Left cardiac atrium (tissue), 4 donors: ENCODE measurements at regions not wholly inside any gene's neighbourhood (a gene's known extent, or its start where the extent isn't known, plus 50 kb on each side); places are given as distances from the start of the nearest gene placed in this dataset.
A peak's percentile ranks its signal among the peaks of the same experiment; 100 is the strongest.
"Not testable (repeated sequence)": the region's sequence is repeated elsewhere in the genome, so short reads cannot be mapped to it uniquely, and the experiment has no call there.

Experiments used
- ATAC-seq, 2 donors: fragments of 200-7000 bp; cut with Tn5 transposase; one replicate each; pipeline ENCODE4 v1.9.1; 2020; ENCODE audit warnings: mild to moderate bottlenecking in 2 of 2, moderate library complexity in 2 of 2
- DNase-seq: peaks from one replicate; pipeline ENCODE4 v3.0.0-alpha.2; 2020
- intact Hi-C, 2 donors: fragments of 100-400 bp; cut with DNase I; formaldehyde crosslinking; loops; one replicate each; pipeline versions ENCODE4 v1.14.1 to v1.15.1; 2022 to 2023
- donor health status: DM: no; HTN: yes; CAD: no.
- donor health status: DM: no; HTN: yes; CAD: no; lungs with severe emphysema.
- donor health status: DM: yes; HTN: yes; CAD: no.
- donor health status: Dilated cardiomyopathy.

DNA sequence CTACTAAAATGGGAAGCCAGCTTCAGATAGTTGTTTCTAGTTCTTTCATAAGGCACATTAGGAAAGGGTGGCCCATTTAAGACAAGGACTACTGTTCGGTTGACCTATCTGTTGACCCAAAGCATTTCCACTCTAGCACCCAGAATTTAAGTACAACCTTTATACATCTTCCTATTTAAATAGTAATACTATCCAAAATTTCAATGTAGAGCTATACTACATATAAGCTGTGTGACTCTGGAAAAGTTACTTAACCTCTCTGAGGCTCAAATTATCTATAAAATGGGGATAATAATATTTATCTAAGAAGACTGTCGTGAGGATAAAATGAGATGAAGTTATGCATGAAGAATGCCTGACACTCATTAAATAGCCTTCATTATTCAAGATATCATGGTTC is 82.0 kb upstream of the TMEM164 start:
- ATAC-seq (no peak), DNase-seq (no peak)
- intact Hi-C loops, result no loop called here

- ATAC-seq (no peak), DNase-seq (no peak)
- intact Hi-C loops, result no loop called here
Observed at GRCh38 chrX:109922190-109922589, 80.7 kb upstream of the TMEM164 start.

DNA sequence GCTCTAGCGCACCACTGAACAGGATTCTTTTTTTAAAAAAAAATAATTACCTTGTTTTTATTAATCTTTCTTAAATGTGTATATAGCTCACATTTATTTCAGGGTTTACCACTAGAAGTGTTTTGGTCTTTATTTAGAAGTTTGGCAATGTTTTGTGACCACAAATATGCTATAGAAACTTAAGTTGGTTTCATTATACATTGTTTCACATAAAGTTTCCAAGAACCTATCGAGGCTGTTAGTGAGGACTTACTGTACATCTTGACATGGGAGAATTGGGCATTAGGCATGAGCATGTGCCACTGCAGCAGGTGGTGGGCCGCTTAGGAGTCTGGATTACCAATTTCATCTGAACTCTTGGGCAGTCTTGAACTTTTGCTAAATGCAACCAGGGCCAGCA is 77.9 kb upstream of the TMEM164 start:
- DNase-seq, intact Hi-C loops, ATAC-seq: not testable (repeated sequence)

- ATAC-seq, result no peak
- no peak for DNase-seq
- intact Hi-C loops, result loop anchor here in 1 of 2 donors (2.0 kb wide), 1 partner anchor 77 kb away; the partner anchor contains the start of gene TMEM164
Observed at GRCh38 chrX:109925656-109926055, 77.3 kb upstream of the TMEM164 start.

DNA sequence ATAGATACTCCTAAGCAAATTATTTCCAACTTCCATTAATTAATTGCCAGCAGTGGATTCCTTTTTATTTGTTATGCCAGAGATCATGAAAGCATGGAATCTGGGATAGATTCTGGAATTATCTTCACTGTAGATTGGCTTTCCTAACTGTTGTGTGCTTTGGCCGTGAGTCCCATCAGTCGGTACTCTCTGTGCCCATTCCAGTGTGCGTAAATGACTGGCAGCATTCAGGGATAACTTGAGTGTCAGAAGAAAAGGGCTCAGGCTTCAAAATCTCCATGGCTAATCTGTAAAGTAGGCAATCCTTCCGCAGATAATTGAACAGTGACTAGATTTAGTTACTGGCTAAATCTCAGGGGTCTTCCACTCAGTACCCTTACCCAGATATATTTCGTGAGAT is 76.8 kb upstream of the TMEM164 start:
- peak in 1 of 2 donors; percentile 27 for ATAC-seq
- no peak for DNase-seq
- intact Hi-C loops, result loop anchor here in 1 of 2 donors (2.0 kb wide), 1 partner anchor 77 kb away; the partner anchor contains the start of gene TMEM164

GRCh38 chrX:109926743-109927662 is 75.9 kb upstream of the TMEM164 start:
- DNase-seq, result no peak
- intact Hi-C loops, result loop anchor here in 1 of 2 donors (2.0 kb wide), 1 partner anchor 76 kb away; the partner anchor contains the start of gene TMEM164

DNA sequence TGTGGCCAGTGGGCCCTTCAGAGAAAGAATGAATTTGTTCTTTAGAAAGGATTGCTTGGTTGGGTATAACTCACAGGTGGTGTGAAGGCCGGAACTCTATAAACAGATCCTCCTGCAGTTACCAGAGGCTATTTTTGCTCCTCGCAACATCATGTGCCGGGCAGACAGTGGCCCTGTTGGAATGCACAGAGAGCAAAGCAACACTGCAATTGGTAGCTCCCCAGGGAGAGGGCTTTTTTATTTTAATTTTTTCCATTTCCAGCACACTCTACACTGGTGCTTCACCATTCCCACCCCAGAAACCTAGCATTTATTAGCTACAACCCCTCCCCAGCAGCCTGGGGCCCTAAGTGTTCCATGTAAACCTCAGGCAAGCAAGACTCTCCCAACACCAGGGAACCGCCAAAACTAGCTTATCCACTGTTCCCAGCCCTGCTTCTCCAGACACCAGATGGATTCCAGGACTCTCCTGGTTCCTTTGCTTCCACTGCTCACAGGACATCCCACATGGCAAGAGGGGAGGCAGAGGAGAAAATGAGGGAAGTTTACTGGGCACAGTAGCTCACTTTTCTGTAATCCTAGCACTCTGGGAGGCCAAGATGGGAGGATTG is 75.1 kb upstream of the TMEM164 start:
- intact Hi-C loops, result loop anchor here in 1 of 2 donors (2.0 kb wide), 1 partner anchor 75 kb away; the partner anchor contains the start of gene TMEM164
- peak; percentile 21 for DNase-seq
- peak; percentile 78 to 84 for ATAC-seq

More at GRCh38 chrX:109926743-109927662, 75.9 kb upstream of the TMEM164 start:
- peak; percentile 63 to 89 for ATAC-seq

- intact Hi-C loops, result no loop called here
Observed at GRCh38 chrX:109928596-109929335, 74.1 kb upstream of the TMEM164 start.

GRCh38 chrX:109931677-109932076 is 71.2 kb upstream of the TMEM164 start:
- DNase-seq, result no peak
- no peak for ATAC-seq
- intact Hi-C loops, result no loop called here

More at GRCh38 chrX:109928596-109929335, 74.1 kb upstream of the TMEM164 start:
- DNase-seq, result no peak
- no peak for ATAC-seq

DNA sequence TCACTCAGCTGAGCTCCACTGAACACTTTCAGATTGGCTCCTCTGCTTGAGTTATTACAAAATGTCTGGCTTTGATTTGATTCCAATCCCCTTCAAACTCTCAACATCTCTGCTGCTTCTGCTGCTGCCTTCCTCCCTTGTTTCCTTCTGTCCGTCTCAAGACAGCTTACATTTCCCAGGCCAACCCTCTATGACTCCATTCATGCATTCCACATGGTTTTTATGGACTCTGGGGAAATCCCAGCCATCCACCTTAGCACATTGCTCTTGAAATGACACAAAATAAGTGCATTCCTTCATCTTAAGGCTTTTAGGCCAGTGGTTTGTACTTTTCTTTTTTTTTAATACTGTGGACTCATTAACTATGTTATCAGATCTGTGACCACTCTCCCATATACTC is 68.5 kb upstream of the TMEM164 start:
- ATAC-seq (peak; percentile 18 to 47), DNase-seq (no peak)
- intact Hi-C loops, result no loop called here

DNA sequence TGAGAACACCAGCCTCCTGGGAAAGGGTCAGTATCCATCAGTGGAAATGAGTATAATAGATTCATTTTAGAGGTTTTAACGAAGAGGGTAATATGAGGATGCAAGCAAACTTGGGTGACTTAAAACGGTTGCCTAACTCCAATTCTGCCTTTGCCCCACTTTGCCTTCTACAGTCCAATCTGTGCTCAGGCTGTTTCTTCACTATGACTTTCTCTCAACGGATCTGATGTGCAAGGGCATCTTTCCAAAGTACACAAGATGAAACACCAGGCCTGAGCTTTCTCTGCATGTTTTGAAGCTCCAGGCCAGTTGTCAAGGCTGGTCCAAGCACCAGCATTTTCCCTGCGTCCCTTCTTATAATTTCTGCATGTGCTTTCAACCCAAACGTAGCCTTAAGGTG is 68.0 kb upstream of the TMEM164 start:
- intact Hi-C loops, result no loop called here
- DNase-seq (no peak), ATAC-seq (peak; percentile 34 to 65)

DNA sequence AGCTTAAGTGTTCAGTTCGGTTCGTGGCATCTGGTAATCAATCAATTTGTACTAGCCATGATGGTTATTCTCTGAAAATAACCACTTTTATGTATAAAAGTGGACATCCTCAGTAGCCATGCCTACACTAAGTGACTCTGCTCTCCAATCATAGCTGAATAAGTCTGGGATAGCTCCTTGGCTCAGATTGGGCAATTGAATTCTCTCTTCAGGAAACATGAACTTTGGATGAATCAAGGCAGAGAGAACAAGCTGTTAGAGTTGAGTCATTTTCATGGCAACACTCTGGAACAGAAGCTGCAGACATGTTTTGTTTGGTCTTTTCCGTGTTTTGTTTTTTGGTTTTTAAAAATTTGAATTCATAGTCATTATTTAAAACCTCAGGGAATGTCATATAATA is 66.8 kb upstream of the TMEM164 start:
- intact Hi-C loops, result no loop called here
- ATAC-seq (peak in 1 of 2 donors; percentile 72), DNase-seq (no peak)

GRCh38 chrX:109936598-109936997 is 66.3 kb upstream of the TMEM164 start:
- intact Hi-C loops, result no loop called here
- no peak for ATAC-seq

DNA sequence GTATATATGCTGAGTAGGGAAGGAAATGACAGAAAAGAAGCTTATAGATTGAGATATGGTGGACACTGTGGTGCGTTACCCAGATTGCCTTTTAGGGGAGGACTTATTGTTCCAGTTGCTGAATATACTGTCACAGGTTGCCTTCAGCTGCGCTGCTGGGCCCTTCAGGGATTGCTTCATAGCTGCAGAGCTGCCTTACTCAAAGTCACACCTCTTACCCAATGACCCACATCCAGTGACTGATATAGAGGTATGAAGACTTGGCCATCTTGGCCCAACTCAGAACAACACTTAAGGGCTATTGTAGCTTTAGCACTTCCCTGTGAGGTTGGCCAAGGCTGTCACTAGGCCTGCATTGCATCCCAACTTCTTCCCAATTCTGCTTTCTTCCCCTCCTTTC is 63.4 kb upstream of the TMEM164 start:
- intact Hi-C loops, result no loop called here
- DNase-seq, result no peak
- no peak for ATAC-seq

More at GRCh38 chrX:109936598-109936997, 66.3 kb upstream of the TMEM164 start:
- no peak for DNase-seq

DNA sequence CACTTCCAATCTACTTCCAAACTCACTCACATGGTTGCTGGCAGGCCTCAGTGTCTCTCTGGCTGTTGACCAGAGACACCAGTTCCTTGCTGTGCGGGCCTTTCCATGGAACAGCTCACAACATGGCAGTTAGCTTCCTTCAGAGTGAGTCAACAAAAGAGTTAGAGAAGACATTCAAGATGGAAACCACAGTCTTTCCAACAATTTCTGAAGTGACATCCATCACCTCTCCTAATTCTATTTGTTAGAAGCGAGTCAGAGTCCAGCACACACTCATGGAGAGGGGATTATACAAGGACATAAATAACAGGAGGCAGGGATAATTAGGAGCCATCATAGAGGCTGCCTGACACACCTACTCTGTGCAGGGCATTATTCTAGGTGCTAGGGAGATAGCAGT is 62.5 kb upstream of the TMEM164 start:
- DNase-seq (no peak), ATAC-seq (no peak)
- intact Hi-C loops, result no loop called here

DNA sequence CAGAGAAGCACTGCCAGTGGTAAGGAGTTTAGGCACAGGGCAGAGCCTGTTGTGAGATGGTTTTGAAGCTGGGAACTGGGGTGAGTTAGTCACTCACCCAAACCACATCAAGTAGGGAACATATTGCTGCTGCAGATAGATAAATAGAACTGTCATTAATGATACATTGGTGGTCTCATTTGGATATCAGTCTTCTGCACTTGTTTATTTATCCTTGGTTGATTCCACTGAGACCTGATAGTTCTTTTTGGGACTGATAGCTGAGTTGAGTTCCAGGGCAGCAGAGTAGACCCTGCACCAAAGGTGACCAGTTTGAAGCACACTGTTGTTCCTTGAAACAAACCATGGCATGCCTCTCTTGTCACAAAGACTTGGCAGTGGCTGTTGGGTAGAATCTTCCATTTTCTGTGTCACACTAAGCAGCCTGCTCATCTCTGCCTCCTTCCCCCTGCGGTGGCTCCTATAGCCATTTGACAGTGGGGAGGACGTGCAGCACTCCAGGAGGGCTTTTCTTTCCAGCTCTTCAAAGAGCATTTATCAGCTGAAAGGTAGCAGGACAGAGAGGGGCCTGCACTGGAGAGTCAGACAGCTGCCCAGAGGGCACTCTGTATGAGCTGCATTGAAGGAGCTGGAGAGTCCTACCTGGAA is 59.7 kb upstream of the TMEM164 start:
- no peak for DNase-seq
- intact Hi-C loops, result no loop called here
- ATAC-seq, result no peak

GRCh38 chrX:109943740-109944092 is 59.2 kb upstream of the TMEM164 start:
- intact Hi-C loops, result no loop called here
- no peak for ATAC-seq
- no peak for DNase-seq

GRCh38 chrX:109952050-109952449 is 50.9 kb upstream of the TMEM164 start:
- DNase-seq (no peak), ATAC-seq (peak; percentile 53 to 69)
- intact Hi-C loops, result no loop called here
